Stromal cell of bone marrow (primary cell): ENCODE measurements at regions not wholly inside any gene's neighbourhood (a gene's known extent, or its start where the extent isn't known, plus 50 kb on each side); places are given as distances from the start of the nearest gene placed in this dataset.
"Not testable (repeated sequence)": the region's sequence is repeated elsewhere in the genome, so short reads cannot be mapped to it uniquely, and the experiment has no call there.

Source experiments
- DNase-seq: peaks from one replicate; pipeline ENCODE4 v3.0.0-alpha.2; 2012; ENCODE audit warnings: low read depth

- not testable (repeated sequence) for DNase-seq
Observed at GRCh38 chr6:71360556-71361335, 72.1 kb downstream of the OGFRL1 start.

- DNase-seq = no peak
Observed at GRCh38 chr6:71364889-71365542, 76.4 kb downstream of the OGFRL1 start.

- no peak for DNase-seq
Observed at GRCh38 chr6:71367756-71368155, 79.1 kb downstream of the OGFRL1 start.

- DNase-seq = no peak
Observed at GRCh38 chr6:71368284-71368683, 79.7 kb downstream of the OGFRL1 start.

GRCh38 chr6:71371559-71371958 is 82.9 kb downstream of the OGFRL1 start:
- no peak for DNase-seq

- no peak for DNase-seq
Observed at GRCh38 chr6:71373943-71374342, 85.3 kb downstream of the OGFRL1 start.

GRCh38 chr6:71375676-71376075 is 87.1 kb downstream of the OGFRL1 start:
- no peak for DNase-seq

GRCh38 chr6:71376830-71377229 is 88.2 kb downstream of the OGFRL1 start:
- DNase-seq = no peak

GRCh38 chr6:71383476-71383875 is 94.9 kb downstream of the OGFRL1 start:
- no peak for DNase-seq

- no peak for DNase-seq
Observed at GRCh38 chr6:71383901-71384489, 95.4 kb downstream of the OGFRL1 start.

- no peak for DNase-seq
Observed at GRCh38 chr6:71385111-71385822, 96.7 kb downstream of the OGFRL1 start.

- DNase-seq = no peak
Observed at GRCh38 chr6:71386215-71386614, 97.6 kb downstream of the OGFRL1 start.

GRCh38 chr6:71387179-71387578 is 98.6 kb downstream of the OGFRL1 start:
- DNase-seq = no peak

GRCh38 chr6:71388068-71388744 is 99.6 kb downstream of the OGFRL1 start:
- no peak for DNase-seq

GRCh38 chr6:71388856-71389527 is 100.4 kb downstream of the OGFRL1 start:
- no peak for DNase-seq

- no peak for DNase-seq
Observed at GRCh38 chr6:71391126-71391525, 102.5 kb downstream of the OGFRL1 start.

- no peak for DNase-seq
Observed at GRCh38 chr6:71392276-71392675, 103.7 kb downstream of the OGFRL1 start.

- DNase-seq = no peak
Observed at GRCh38 chr6:71393471-71393870, 104.9 kb downstream of the OGFRL1 start.

GRCh38 chr6:71393981-71394432 is 105.4 kb downstream of the OGFRL1 start:
- no peak for DNase-seq

- DNase-seq = no peak
Observed at GRCh38 chr6:71394926-71395325, 106.3 kb downstream of the OGFRL1 start.

- no peak for DNase-seq
Observed at GRCh38 chr6:71395731-71396409, 107.3 kb downstream of the OGFRL1 start.
